Neural progenitor cell (in vitro differentiated cells): ENCODE measurements at regions not wholly inside any gene's neighbourhood (a gene's known extent, or its start where the extent isn't known, plus 50 kb on each side); places are given as distances from the start of the nearest gene placed in this dataset.

ENCODE experiments used
- EZH2 ChIP-seq: fragments of 200-600 bp; sonication (generic); IDR thresholded peaks from 2 replicates; pipeline ENCODE4 v1.6.1; 2017; ENCODE audit warnings: antibody characterized with exemption, mild to moderate bottlenecking, moderate library complexity
- EZH2phosphoT487 ChIP-seq: fragments of 200-600 bp; sonication (generic); IDR thresholded peaks from 2 replicates; pipeline ENCODE4 v1.6.1; 2017; ENCODE audit warnings: antibody characterized with exemption
- TF ChIP-seq, protein P1 (sequence below): fragments of 200-600 bp; sonication (generic); IDR thresholded peaks from 2 replicates; pipeline ENCODE4 v1.5.1; 2017; ENCODE audit warnings: antibody characterized with exemption, mild to moderate bottlenecking

DNA sequence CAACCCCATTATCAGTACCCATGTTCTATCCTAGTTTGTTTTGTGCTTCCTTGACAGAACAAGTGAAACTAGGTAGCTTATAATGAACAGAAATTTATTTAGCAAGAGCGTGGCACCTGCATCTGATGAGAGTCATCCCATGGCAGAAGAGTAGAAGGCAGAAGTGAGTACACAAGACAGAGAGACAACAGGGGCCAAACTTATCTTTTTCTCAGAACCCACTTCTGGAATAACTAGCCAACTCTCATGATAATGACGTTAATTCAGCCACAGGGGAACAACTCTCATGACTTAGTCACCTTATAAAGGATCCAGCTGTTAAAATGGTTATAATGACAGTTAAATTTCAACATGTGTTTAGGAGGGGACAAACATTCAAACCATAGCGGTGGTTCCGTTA lies 644.9 kb downstream of the TECRL start:
- TF ChIP-seq, protein P1, sequence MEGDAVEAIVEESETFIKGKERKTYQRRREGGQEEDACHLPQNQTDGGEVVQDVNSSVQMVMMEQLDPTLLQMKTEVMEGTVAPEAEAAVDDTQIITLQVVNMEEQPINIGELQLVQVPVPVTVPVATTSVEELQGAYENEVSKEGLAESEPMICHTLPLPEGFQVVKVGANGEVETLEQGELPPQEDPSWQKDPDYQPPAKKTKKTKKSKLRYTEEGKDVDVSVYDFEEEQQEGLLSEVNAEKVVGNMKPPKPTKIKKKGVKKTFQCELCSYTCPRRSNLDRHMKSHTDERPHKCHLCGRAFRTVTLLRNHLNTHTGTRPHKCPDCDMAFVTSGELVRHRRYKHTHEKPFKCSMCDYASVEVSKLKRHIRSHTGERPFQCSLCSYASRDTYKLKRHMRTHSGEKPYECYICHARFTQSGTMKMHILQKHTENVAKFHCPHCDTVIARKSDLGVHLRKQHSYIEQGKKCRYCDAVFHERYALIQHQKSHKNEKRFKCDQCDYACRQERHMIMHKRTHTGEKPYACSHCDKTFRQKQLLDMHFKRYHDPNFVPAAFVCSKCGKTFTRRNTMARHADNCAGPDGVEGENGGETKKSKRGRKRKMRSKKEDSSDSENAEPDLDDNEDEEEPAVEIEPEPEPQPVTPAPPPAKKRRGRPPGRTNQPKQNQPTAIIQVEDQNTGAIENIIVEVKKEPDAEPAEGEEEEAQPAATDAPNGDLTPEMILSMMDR, result no peak
- TF ChIP-seq EZH2phosphoT487 (no peak), EZH2 (no peak)
